ENCODE measurements at regions not wholly inside any gene's neighbourhood (a gene's known extent, or its start where the extent isn't known, plus 50 kb on each side); places are given as distances from the start of the nearest gene placed in this dataset.
"Not testable (repeated sequence)": the region's sequence is repeated elsewhere in the genome, so short reads cannot be mapped to it uniquely, and the experiment has no call there.

- in situ Hi-C loops (cut with MboI; ENCODE audit: low pct_unique_long_range_greater_than_20kb, low sequenced_read_pairs, unreplicated experiment): no loop called here
- no peak for DNase-seq (ENCODE audit: low spot score)
- no peak for TF ChIP-seq CTCF (IDR thresholded peaks at IDR 0.05; ENCODE audit: extremely low read depth, insufficient read depth, missing control alignments)
Observed at GRCh38 chr1:191700922-191701321, 457.3 kb upstream of the RGS18 start.

- in situ Hi-C loops (cut with MboI; ENCODE audit: low pct_unique_long_range_greater_than_20kb, low sequenced_read_pairs, unreplicated experiment): no loop called here
- no peak for TF ChIP-seq CTCF (IDR thresholded peaks at IDR 0.05; ENCODE audit: extremely low read depth, insufficient read depth, missing control alignments)
- DNase-seq (ENCODE audit: low spot score): no peak
Observed at GRCh38 chr1:191702124-191702523, 456.1 kb upstream of the RGS18 start.

- in situ Hi-C loops (cut with MboI; ENCODE audit: low pct_unique_long_range_greater_than_20kb, low sequenced_read_pairs, unreplicated experiment): no loop called here
- DNase-seq (ENCODE audit: low spot score): no peak
- no peak for TF ChIP-seq CTCF (IDR thresholded peaks at IDR 0.05; ENCODE audit: extremely low read depth, insufficient read depth, missing control alignments)
Observed at GRCh38 chr1:191707288-191707687, 451.0 kb upstream of the RGS18 start.

GRCh38 chr1:191709215-191709614 is 449.0 kb upstream of the RGS18 start:
- DNase-seq (ENCODE audit: low spot score): no peak
- no peak for TF ChIP-seq CTCF (IDR thresholded peaks at IDR 0.05; ENCODE audit: extremely low read depth, insufficient read depth, missing control alignments)
- in situ Hi-C loops (cut with MboI; ENCODE audit: low pct_unique_long_range_greater_than_20kb, low sequenced_read_pairs, unreplicated experiment): no loop called here

- no peak for DNase-seq (ENCODE audit: low spot score)
- in situ Hi-C loops (cut with MboI; ENCODE audit: low pct_unique_long_range_greater_than_20kb, low sequenced_read_pairs, unreplicated experiment): no loop called here
- no peak for TF ChIP-seq CTCF (IDR thresholded peaks at IDR 0.05; ENCODE audit: extremely low read depth, insufficient read depth, missing control alignments)
Observed at GRCh38 chr1:191711961-191712360, 446.3 kb upstream of the RGS18 start.

- no peak for DNase-seq (ENCODE audit: low spot score)
- TF ChIP-seq CTCF (IDR thresholded peaks at IDR 0.05; ENCODE audit: extremely low read depth, insufficient read depth, missing control alignments): no peak
- in situ Hi-C loops (cut with MboI; ENCODE audit: low pct_unique_long_range_greater_than_20kb, low sequenced_read_pairs, unreplicated experiment): no loop called here
Observed at GRCh38 chr1:191714845-191715244, 443.4 kb upstream of the RGS18 start.

- DNase-seq (ENCODE audit: low spot score): no peak
- in situ Hi-C loops (cut with MboI; ENCODE audit: low pct_unique_long_range_greater_than_20kb, low sequenced_read_pairs, unreplicated experiment): no loop called here
- no peak for TF ChIP-seq CTCF (IDR thresholded peaks at IDR 0.05; ENCODE audit: extremely low read depth, insufficient read depth, missing control alignments)
Observed at GRCh38 chr1:191729742-191730141, 428.5 kb upstream of the RGS18 start.

GRCh38 chr1:191731608-191732302 is 426.5 kb upstream of the RGS18 start:
- in situ Hi-C loops (cut with MboI; ENCODE audit: low pct_unique_long_range_greater_than_20kb, low sequenced_read_pairs, unreplicated experiment); DNase-seq (ENCODE audit: low spot score): not testable (repeated sequence)

Data from GM13977 (cell line).